ENCODE measurements at regions not wholly inside any gene's neighbourhood (a gene's known extent, or its start where the extent isn't known, plus 50 kb on each side); places are given as distances from the start of the nearest gene placed in this dataset.

DNA sequence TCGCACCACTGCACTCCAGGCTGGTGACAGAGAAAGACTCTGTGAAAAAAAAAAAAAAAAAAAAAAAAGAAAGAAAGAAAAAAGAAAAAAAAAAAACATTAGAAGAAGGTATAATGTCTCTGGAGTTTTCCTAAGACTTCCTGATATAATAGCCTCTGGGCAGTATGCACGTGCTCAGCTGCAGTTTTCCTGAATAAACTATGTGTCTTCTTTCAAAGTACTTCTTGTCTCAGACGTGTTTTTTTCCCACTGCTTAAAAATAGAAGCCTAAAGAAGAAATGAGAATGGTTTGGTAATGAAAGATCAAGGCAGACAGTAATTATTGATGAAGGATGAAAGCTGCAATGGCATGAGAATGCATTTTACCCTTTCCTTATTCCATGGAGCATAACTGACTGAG, 148.1 kb upstream of the TRPC7 start (continued):
- TF ChIP-seq POU2F2 (IDR thresholded peaks at IDR 0.05; ENCODE audit: borderline replicate concordance, low read depth, low read length) (no peak), SP1 (IDR thresholded peaks at IDR 0.05; ENCODE audit: low read depth, low read length) (no peak), NFYA (IDR thresholded peaks at IDR 0.05; ENCODE audit: borderline replicate concordance, low read depth, low read length) (no peak), ZNF207 (IDR thresholded peaks at IDR 0.05; ENCODE audit: borderline replicate concordance) (no peak)
- TF ChIP-seq, protein P1, sequence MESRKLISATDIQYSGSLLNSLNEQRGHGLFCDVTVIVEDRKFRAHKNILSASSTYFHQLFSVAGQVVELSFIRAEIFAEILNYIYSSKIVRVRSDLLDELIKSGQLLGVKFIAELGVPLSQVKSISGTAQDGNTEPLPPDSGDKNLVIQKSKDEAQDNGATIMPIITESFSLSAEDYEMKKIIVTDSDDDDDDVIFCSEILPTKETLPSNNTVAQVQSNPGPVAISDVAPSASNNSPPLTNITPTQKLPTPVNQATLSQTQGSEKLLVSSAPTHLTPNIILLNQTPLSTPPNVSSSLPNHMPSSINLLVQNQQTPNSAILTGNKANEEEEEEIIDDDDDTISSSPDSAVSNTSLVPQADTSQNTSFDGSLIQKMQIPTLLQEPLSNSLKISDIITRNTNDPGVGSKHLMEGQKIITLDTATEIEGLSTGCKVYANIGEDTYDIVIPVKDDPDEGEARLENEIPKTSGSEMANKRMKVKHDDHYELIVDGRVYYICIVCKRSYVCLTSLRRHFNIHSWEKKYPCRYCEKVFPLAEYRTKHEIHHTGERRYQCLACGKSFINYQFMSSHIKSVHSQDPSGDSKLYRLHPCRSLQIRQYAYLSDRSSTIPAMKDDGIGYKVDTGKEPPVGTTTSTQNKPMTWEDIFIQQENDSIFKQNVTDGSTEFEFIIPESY (IDR thresholded peaks at IDR 0.05): no peak
- TF ChIP-seq, protein P2, sequence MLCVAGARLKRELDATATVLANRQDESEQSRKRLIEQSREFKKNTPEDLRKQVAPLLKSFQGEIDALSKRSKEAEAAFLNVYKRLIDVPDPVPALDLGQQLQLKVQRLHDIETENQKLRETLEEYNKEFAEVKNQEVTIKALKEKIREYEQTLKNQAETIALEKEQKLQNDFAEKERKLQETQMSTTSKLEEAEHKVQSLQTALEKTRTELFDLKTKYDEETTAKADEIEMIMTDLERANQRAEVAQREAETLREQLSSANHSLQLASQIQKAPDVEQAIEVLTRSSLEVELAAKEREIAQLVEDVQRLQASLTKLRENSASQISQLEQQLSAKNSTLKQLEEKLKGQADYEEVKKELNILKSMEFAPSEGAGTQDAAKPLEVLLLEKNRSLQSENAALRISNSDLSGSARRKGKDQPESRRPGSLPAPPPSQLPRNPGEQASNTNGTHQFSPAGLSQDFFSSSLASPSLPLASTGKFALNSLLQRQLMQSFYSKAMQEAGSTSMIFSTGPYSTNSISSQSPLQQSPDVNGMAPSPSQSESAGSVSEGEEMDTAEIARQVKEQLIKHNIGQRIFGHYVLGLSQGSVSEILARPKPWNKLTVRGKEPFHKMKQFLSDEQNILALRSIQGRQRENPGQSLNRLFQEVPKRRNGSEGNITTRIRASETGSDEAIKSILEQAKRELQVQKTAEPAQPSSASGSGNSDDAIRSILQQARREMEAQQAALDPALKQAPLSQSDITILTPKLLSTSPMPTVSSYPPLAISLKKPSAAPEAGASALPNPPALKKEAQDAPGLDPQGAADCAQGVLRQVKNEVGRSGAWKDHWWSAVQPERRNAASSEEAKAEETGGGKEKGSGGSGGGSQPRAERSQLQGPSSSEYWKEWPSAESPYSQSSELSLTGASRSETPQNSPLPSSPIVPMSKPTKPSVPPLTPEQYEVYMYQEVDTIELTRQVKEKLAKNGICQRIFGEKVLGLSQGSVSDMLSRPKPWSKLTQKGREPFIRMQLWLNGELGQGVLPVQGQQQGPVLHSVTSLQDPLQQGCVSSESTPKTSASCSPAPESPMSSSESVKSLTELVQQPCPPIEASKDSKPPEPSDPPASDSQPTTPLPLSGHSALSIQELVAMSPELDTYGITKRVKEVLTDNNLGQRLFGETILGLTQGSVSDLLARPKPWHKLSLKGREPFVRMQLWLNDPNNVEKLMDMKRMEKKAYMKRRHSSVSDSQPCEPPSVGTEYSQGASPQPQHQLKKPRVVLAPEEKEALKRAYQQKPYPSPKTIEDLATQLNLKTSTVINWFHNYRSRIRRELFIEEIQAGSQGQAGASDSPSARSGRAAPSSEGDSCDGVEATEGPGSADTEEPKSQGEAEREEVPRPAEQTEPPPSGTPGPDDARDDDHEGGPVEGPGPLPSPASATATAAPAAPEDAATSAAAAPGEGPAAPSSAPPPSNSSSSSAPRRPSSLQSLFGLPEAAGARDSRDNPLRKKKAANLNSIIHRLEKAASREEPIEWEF (IDR thresholded peaks at IDR 0.05; ENCODE audit: insufficient replicate concordance, low read depth, low read length): no peak

Measured in GM12878 (cell line).